ENCODE measurements at regions not wholly inside any gene's neighbourhood (a gene's known extent, or its start where the extent isn't known, plus 50 kb on each side); places are given as distances from the start of the nearest gene placed in this dataset.

GRCh38 chr7:52909131-52909530 lies 126.3 kb upstream of the POM121L12 start:
- TF ChIP-seq, protein P1, sequence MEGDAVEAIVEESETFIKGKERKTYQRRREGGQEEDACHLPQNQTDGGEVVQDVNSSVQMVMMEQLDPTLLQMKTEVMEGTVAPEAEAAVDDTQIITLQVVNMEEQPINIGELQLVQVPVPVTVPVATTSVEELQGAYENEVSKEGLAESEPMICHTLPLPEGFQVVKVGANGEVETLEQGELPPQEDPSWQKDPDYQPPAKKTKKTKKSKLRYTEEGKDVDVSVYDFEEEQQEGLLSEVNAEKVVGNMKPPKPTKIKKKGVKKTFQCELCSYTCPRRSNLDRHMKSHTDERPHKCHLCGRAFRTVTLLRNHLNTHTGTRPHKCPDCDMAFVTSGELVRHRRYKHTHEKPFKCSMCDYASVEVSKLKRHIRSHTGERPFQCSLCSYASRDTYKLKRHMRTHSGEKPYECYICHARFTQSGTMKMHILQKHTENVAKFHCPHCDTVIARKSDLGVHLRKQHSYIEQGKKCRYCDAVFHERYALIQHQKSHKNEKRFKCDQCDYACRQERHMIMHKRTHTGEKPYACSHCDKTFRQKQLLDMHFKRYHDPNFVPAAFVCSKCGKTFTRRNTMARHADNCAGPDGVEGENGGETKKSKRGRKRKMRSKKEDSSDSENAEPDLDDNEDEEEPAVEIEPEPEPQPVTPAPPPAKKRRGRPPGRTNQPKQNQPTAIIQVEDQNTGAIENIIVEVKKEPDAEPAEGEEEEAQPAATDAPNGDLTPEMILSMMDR (IDR thresholded peaks at IDR 0.05), result no peak
- TF ChIP-seq POLR2A (IDR thresholded peaks at IDR 0.05), result no peak
- no peak for TF ChIP-seq POLR2AphosphoS5 (IDR thresholded peaks at IDR 0.05)
